CD14-positive monocyte (primary cell): ENCODE measurements at regions not wholly inside any gene's neighbourhood (a gene's known extent, or its start where the extent isn't known, plus 50 kb on each side); places are given as distances from the start of the nearest gene placed in this dataset.
A peak's percentile ranks its signal among the peaks of the same experiment; 100 is the strongest.

Experiments used
- DNase-seq, 3 donors: peaks; one replicate each; pipeline ENCODE4 v3.0.0-alpha.2; 2011 to 2022
- H2AFZ ChIP-seq: 2 replicates; pipeline ENCODE4 v1.6.0; 2012; ENCODE audit warnings: mild to moderate bottlenecking, low read depth, low read length, inconsistent platforms; ENCODE audit not compliant: insufficient read depth, poor library complexity, severe bottlenecking
- H3K27ac ChIP-seq, 2 donors: 1 replicate in 1 of 2; 2 replicates in 1 of 2; pipeline ENCODE4 v1.5.1; 2012 to 2013; ENCODE audit warnings: low read length in 2 of 2, control low read depth in 1 of 2, inconsistent platforms in 1 of 2, low read depth in 1 of 2, mild to moderate bottlenecking in 1 of 2
- H3K27me3 ChIP-seq, 2 donors: one replicate each; pipeline versions ENCODE4 v1.6.0 to v1.6.1; 2011 to 2013; ENCODE audit warnings: low read length in 2 of 2; ENCODE audit not compliant: control insufficient read depth in 2 of 2, insufficient read depth in 2 of 2
- H3K36me3 ChIP-seq, 2 donors: replicated peaks in 1 of 2; 1 replicate in 1 of 2; 2 replicates in 1 of 2; pipeline versions ENCODE4 v1.5.1 to v1.6.1; 2012 to 2013; ENCODE audit warnings: low read length in 2 of 2, control low read depth in 1 of 2, inconsistent platforms in 1 of 2, mild to moderate bottlenecking in 1 of 2; ENCODE audit not compliant: insufficient read depth in 2 of 2, control insufficient read depth in 1 of 2
- H3K4me1 ChIP-seq, 2 donors: 1 replicate in 1 of 2; 2 replicates in 1 of 2; pipeline versions ENCODE4 v1.5.1 to v1.6.1; 2012 to 2013; ENCODE audit warnings: low read length in 2 of 2, control low read depth in 1 of 2, inconsistent platforms in 1 of 2, mild to moderate bottlenecking in 1 of 2, moderate library complexity in 1 of 2; ENCODE audit not compliant: insufficient read depth in 2 of 2, control insufficient read depth in 1 of 2
- H3K4me2 ChIP-seq: replicated peaks from 2 replicates; pipeline ENCODE3; 2012; ENCODE audit warnings: low read length, moderate library complexity, mild to moderate bottlenecking; ENCODE audit not compliant: poor library complexity, severe bottlenecking; ENCODE audit errors: extremely low read depth
- H3K4me3 ChIP-seq, 3 experiments: fragments of 200-600 bp in 1 of 3; sonication (generic) in 1 of 3; replicated peaks in 1 of 3; 1 replicate in 2 of 3; 2 replicates in 1 of 3; pipeline ENCODE4 v1.5.1; 2011 to 2013; ENCODE audit warnings: low read length in 3 of 3, mild to moderate bottlenecking in 3 of 3, control low read depth in 2 of 3, low read depth in 2 of 3, inconsistent platforms in 1 of 3, moderate library complexity in 1 of 3
- H3K79me2 ChIP-seq: 2 replicates; pipeline ENCODE4 v1.6.0; 2012; ENCODE audit warnings: mild to moderate bottlenecking, control low read depth, inconsistent platforms, low read length, moderate library complexity; ENCODE audit not compliant: insufficient read depth
- H3K9ac ChIP-seq: 2 replicates; pipeline ENCODE4 v1.6.0; 2017; ENCODE audit warnings: low read length, mild to moderate bottlenecking; ENCODE audit not compliant: insufficient read depth, poor library complexity, severe bottlenecking
- H3K9me3 ChIP-seq, 2 donors: replicated peaks in 1 of 2; 1 replicate in 1 of 2; 2 replicates in 1 of 2; pipeline versions ENCODE4 v1.5.1 to v1.6.1; 2012 to 2013; ENCODE audit warnings: low read length in 2 of 2, control low read depth in 1 of 2; ENCODE audit not compliant: control insufficient read depth in 1 of 2, insufficient read depth in 1 of 2
- H4K20me1 ChIP-seq: 2 replicates; pipeline ENCODE4 v1.6.0; 2012; ENCODE audit warnings: mild to moderate bottlenecking, low read length, control low read depth, moderate library complexity; ENCODE audit not compliant: insufficient read depth
- H3K27ac Mint-ChIP-seq, 7 donors: one replicate each; pipeline ENCODE4 v1.8.0; 2020; ENCODE audit warnings: mild to moderate bottlenecking in 7 of 7, mixed read lengths in 7 of 7, moderate library complexity in 6 of 7, inconsistent platforms in 2 of 7
- H3K27me3 Mint-ChIP-seq, 3 donors: one replicate each; pipeline ENCODE4 v1.8.0; 2021 to 2022; ENCODE audit warnings: low read depth in 3 of 3, mild to moderate bottlenecking in 3 of 3, mixed read lengths in 3 of 3, moderate library complexity in 3 of 3, inconsistent platforms in 1 of 3
- H3K36me3 Mint-ChIP-seq, 2 donors: one replicate each; pipeline ENCODE4 v1.8.0; 2020; ENCODE audit warnings: mixed read lengths in 2 of 2, inconsistent platforms in 1 of 2, mild to moderate bottlenecking in 1 of 2
- H3K4me1 Mint-ChIP-seq: one replicate; pipeline ENCODE4 v1.8.0; 2020; ENCODE audit warnings: mild to moderate bottlenecking, mixed read lengths
- H3K4me3 Mint-ChIP-seq, 2 donors: one replicate each; pipeline ENCODE4 v1.8.0; 2020; ENCODE audit warnings: mild to moderate bottlenecking in 2 of 2, mixed read lengths in 2 of 2, moderate library complexity in 1 of 2
- H3K9me3 Mint-ChIP-seq, 7 donors: one replicate each; pipeline ENCODE4 v1.8.0; 2020 to 2022; ENCODE audit warnings: mixed read lengths in 7 of 7, mild to moderate bottlenecking in 6 of 7, moderate library complexity in 6 of 7, inconsistent platforms in 2 of 7
- WGBS: methylation state at CpG from one replicate; pipeline ENCODE4 v1.1.5; 2013; ENCODE audit warnings: missing lambda C conversion rate; ENCODE audit not compliant: insufficient coverage; 5-methylcytosine and 5-hydroxymethylcytosine counted together
- intact Hi-C, 2 donors: fragments of 100-400 bp; cut with micrococcal nuclease; formaldehyde crosslinking; loops; one replicate each; pipeline versions ENCODE4 v1.15.0 to v1.15.1; 2023
- TF ChIP-seq, protein P1 (sequence below): fragments of 200-600 bp; IDR thresholded peaks from one replicate; pipeline ENCODE4 v1.8.0; 2022; ENCODE audit warnings: antibody characterized with exemption, mild to moderate bottlenecking

DNA sequence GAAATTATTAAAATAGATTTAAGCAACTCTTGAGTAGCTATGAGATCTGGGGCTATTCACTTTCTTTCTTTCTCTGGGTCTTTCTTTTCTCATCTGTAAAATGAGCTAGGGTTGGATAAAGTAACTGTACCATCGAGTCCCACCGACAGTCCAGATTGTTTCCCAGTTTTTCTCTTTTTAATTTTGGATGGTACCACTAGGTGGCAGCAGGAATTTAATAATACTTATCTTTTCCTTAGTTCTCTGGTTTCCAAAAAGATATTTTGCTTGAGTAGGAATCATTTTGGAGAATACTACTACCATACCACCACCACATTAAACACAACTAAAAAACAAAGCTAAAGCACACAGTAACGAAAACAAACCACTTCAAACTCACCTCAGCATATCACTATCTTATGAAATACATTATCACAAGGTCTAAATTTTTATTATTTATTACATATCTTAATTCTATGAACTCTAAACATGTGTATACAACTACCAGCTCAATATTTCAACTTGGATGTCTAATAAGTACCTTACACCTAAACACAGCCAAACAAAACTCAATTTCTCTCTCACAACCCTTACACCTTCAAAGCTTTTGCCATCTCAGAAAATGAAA is 584.0 kb downstream of the KCNA4 start:
- no CpG with 5 or more reads among the region's 3 CpGs for WGBS
- no peak overlapping the region for H3K4me3 Mint-ChIP-seq
- no peaks in the 10 kb centered on the region for H3K9me3 Mint-ChIP-seq
- H3K27ac ChIP-seq = no peak overlapping the region
- H3K27me3 Mint-ChIP-seq = peaks cover 0 to 3% (median 1%) of the 10 kb centered on the region in 3 donors
- TF ChIP-seq, protein P1, sequence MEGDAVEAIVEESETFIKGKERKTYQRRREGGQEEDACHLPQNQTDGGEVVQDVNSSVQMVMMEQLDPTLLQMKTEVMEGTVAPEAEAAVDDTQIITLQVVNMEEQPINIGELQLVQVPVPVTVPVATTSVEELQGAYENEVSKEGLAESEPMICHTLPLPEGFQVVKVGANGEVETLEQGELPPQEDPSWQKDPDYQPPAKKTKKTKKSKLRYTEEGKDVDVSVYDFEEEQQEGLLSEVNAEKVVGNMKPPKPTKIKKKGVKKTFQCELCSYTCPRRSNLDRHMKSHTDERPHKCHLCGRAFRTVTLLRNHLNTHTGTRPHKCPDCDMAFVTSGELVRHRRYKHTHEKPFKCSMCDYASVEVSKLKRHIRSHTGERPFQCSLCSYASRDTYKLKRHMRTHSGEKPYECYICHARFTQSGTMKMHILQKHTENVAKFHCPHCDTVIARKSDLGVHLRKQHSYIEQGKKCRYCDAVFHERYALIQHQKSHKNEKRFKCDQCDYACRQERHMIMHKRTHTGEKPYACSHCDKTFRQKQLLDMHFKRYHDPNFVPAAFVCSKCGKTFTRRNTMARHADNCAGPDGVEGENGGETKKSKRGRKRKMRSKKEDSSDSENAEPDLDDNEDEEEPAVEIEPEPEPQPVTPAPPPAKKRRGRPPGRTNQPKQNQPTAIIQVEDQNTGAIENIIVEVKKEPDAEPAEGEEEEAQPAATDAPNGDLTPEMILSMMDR = peak; percentile 60
- intact Hi-C loops = loop anchor here in 1 of 2 donors (10.0 kb wide), 1 partner anchor 712 kb away; no protein-coding TSS in a partner anchor
- H3K36me3 Mint-ChIP-seq = no peaks in the 10 kb centered on the region
- no peaks in the 10 kb centered on the region for H3K9me3 ChIP-seq
- no peaks in the 10 kb centered on the region for H3K4me1 Mint-ChIP-seq
- no peak overlapping the region for H3K27ac Mint-ChIP-seq
- peak in 1 of 3 donors; percentile 3 for DNase-seq
- no peak overlapping the region for H3K9ac ChIP-seq
- H3K36me3 ChIP-seq = no peaks in the 10 kb centered on the region
- no peak overlapping the region for H3K4me3 ChIP-seq
- no peaks in the 10 kb centered on the region for H3K4me1 ChIP-seq
- no peak overlapping the region for H3K4me2 ChIP-seq
- H4K20me1 ChIP-seq = no peaks in the 10 kb centered on the region
- H3K27me3 ChIP-seq = no peaks in the 10 kb centered on the region
- H3K79me2 ChIP-seq = no peaks in the 10 kb centered on the region
- no peak overlapping the region for H2AFZ ChIP-seq

DNA sequence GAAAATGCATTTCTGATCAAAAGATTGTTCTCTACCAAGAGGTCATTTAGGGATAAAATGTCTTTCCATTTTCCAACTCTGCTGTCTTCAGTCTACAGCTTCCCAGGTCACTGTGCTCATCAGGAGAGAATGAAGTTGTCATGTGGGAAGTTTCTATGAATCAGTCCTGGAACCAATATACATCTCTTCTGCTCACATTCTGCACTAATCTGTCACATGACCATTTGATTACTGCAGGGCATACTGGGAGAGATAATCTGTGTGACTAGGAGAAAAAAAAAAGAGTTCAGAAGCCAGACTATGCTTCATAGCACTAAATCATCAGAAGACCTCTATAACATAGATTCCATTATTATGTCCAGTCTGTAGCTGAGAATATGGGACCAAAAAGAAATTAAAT is 611.5 kb downstream of the KCNA4 start:
- no peaks in the 10 kb centered on the region for H3K79me2 ChIP-seq
- Mint-ChIP-seq H3K36me3 (no peaks in the 10 kb centered on the region), H3K27ac (no peak overlapping the region), H3K9me3 (no peaks in the 10 kb centered on the region), H3K27me3 (no peaks in the 10 kb centered on the region), H3K4me3 (no peak overlapping the region), H3K4me1 (no peaks in the 10 kb centered on the region)
- no peak overlapping the region for H3K4me2 ChIP-seq
- H3K4me3 ChIP-seq = no peak overlapping the region
- H3K27me3 ChIP-seq = no peaks in the 10 kb centered on the region
- H3K36me3 ChIP-seq = no peaks in the 10 kb centered on the region
- no peak overlapping the region for H3K27ac ChIP-seq
- TF ChIP-seq, protein P1 = no peak
- no peaks in the 10 kb centered on the region for H4K20me1 ChIP-seq
- H3K9me3 ChIP-seq = no peaks in the 10 kb centered on the region
- no peak for DNase-seq
- H3K9ac ChIP-seq = no peak overlapping the region
- no peaks in the 10 kb centered on the region for H3K4me1 ChIP-seq
- intact Hi-C loops = no loop called here
- no peak overlapping the region for H2AFZ ChIP-seq
